ENCODE measurements at regions not wholly inside any gene's neighbourhood (a gene's known extent, or its start where the extent isn't known, plus 50 kb on each side); places are given as distances from the start of the nearest gene placed in this dataset.

DNA sequence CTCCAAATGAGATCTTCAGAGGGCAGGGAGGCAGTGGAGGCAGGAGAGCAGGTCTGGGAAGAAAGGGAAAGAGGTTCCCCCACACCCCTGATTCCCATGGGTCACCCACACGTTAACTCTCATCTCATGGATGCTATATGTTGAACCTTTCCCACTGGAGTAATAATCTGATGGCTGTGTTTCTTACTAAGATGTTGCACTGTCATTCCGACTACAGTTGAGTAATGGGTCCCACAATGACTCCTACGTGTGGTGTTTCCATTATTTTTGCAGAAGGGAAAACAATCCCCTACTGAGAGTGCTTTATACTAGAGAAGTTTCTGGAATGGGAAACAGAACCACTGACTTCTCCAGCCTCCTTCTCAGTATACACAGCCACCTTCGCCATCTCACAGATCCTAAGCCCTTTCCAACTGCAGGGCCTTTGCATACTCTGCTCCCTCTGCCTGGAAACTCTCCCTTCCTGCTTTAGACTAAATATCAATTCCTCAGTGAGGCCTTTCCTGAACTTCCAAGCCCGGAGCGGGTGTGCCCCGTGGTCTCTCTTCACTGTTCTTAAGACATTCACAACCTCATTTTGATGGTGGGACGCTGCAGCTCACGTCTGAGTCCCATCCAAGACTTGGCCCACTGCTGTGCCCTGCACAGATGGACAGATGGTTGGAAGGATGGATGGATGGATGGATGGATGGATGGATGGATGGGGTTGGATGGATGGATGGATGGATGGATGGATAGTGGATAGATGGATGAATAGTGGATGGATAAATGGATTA is 238.6 kb upstream of the PMEPA1 start:
- TF ChIP-seq, protein P1, sequence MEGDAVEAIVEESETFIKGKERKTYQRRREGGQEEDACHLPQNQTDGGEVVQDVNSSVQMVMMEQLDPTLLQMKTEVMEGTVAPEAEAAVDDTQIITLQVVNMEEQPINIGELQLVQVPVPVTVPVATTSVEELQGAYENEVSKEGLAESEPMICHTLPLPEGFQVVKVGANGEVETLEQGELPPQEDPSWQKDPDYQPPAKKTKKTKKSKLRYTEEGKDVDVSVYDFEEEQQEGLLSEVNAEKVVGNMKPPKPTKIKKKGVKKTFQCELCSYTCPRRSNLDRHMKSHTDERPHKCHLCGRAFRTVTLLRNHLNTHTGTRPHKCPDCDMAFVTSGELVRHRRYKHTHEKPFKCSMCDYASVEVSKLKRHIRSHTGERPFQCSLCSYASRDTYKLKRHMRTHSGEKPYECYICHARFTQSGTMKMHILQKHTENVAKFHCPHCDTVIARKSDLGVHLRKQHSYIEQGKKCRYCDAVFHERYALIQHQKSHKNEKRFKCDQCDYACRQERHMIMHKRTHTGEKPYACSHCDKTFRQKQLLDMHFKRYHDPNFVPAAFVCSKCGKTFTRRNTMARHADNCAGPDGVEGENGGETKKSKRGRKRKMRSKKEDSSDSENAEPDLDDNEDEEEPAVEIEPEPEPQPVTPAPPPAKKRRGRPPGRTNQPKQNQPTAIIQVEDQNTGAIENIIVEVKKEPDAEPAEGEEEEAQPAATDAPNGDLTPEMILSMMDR (conservative IDR thresholded peaks at IDR 0.05 in 1 of 2, IDR thresholded peaks at IDR 0.05 in 1 of 2; ENCODE audit: extremely low read depth in 1 of 2, insufficient read depth in 1 of 2, low read depth in 1 of 2, low read length in 2 of 2) = no peak
- no peak for TF ChIP-seq EZH2 (IDR thresholded peaks at IDR 0.05; ENCODE audit: borderline replicate concordance, low read length)
